ENCODE measurements at regions not wholly inside any gene's neighbourhood (a gene's known extent, or its start where the extent isn't known, plus 50 kb on each side); places are given as distances from the start of the nearest gene placed in this dataset.

- no peak for DNase-seq
These were observed 901.0 kb upstream of the MAP3K7 start for GRCh38 chr6:91487696-91488392.

GRCh38 chr6:91486200-91486599 lies 899.3 kb upstream of the MAP3K7 start:
- no peak for DNase-seq

DNA sequence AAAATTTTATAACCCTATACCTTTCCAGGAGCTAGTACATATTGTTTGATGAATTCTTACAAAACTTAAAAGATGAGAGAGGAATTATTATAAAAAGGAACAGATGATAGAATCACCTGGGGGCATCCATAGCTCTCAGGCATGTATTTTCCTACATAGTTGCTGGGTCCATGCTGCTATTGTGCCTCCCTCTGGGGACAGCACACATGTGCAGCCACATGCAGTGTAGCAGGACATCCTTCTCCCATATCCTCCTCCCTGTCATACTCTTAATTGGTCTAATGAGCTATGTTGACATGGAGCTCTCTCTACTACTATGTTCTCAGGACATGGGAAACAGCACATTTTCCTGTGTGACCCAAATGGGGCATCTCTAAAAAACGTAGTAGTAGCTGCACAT lies 898.2 kb upstream of the MAP3K7 start:
- no peak for DNase-seq

DNA sequence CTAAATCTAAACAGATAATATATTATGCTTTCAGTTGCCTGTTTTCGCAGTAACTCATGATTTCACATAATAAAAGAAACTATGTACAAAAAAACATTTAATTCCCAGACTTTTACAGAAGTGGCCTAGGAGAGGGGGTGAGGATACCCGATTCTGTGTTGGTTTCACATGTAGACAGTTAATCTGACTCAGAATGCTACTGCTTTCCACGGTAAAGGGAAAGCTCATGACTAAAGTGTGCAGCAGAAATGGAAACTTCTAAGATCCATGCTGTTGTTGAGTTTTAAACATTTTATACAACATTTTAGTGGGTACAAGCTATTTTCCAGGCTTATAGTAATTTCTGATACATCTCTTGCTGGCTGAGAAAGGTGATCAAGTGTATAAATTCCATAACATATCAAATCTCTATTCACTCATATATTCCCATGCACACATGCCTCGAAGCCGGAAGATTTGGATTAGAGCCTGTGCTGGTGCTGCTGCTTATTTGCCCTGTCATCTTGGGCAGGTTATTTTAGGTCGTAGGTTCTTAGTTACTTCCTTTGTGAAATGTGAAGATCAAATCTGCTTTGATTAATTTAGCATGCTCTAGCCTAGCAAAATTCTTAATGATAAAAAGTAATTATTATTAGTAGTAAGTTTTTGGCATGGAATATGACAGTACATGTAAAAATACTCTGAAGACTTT lies 896.7 kb upstream of the MAP3K7 start:
- no peak for DNase-seq

- DNase-seq: no peak
These were observed 895.6 kb upstream of the MAP3K7 start for GRCh38 chr6:91482498-91482897.

DNA sequence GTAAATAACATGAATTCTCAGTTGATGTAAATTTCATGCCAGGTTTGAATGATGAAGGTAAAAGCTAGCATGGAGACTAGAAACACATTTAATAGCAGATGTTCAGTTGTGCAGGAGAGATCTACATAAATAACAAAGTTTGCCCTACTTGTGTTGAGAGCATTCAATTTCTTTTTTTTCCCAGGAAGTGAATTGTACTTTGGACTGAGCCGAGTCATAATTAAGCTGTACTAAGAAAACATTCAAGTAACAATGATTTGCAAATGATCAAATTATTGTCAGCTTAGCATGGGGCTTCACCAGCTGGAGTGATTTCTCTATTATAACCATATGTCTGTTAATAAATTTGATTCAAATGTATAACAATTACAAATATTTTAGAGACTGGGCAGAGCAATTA lies 893.5 kb upstream of the MAP3K7 start:
- no peak for DNase-seq

DNA sequence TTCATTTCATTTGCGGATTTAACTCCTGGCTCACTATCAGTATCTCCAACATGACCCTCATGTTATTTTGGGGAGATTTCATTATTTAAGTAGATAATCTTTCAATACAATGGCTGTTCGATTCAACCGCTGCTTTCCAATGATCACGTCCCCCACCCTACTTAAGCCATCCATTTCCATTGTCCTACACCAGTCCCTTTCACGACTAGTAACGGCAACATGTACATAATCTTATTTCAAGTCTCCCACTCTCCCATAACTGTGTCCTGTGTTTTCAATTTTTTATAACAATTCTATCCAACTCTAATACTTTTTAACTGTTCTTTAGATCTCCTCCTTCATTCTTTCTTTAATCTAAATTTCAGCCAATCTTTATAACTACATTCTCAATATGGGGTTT lies 890.8 kb upstream of the MAP3K7 start:
- no peak for DNase-seq

- no peak for DNase-seq
These were observed 889.1 kb upstream of the MAP3K7 start for GRCh38 chr6:91476000-91476399.

- DNase-seq: no peak
These were observed 878.5 kb upstream of the MAP3K7 start for GRCh38 chr6:91465393-91465792.

DNA sequence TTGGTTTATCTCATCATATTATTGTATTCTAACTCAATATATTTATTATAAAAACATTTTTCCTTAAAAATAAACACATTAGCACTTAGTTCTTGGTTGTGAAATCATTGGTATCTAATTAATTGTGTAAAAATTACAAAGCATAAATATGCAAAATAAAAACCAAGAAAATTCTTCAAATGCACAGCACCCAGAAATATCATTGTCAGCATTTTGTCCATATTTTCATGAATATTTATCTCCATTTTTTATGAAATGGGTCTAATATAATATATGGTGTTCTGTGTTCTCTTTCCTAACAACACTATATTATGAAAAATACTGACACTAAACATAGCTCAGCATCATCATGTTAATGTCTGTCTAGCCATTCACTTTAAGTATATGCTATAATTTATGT lies 877.8 kb upstream of the MAP3K7 start:
- no peak for DNase-seq

- DNase-seq: no peak
These were observed 877.3 kb upstream of the MAP3K7 start for GRCh38 chr6:91464201-91464600.

DNA sequence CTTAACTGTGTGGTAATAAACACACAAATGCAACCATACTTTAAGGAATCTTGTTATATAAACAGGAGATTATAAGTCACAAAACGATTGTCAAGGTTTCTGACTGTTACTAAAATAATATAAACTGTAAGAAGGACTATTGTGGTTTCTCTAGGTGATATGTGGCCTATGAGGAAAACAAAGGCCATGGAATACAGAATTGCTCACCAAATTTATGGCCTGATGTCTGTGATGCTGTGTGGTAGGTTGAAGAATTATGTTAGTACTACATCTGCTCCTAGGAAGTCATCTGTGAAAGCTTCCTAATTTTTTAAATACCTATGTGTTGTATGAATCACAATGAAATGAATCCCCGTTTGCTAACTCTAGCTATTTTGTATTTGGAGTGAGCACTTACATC lies 875.4 kb upstream of the MAP3K7 start:
- no peak for DNase-seq

- DNase-seq: no peak
These were observed 866.5 kb upstream of the MAP3K7 start for GRCh38 chr6:91453224-91453878.

DNA sequence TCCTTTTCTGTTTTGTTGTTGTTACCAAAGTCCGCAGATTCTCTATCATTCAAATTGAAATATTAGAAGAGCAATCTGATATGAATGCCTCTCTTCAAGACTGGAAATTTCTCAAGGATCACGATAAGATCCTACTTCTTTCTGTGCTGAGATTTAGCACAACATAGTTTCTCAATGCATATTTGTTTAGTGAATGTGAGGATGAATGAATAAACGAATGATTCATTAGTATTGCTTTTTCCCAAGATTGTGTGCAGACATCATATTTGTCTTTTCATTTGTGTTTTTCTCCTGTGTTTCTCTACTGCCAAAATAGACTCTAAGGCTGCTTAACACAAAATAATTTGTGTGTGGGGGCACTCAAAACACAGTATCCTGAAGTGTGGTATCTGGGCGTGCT lies 862.7 kb upstream of the MAP3K7 start:
- no peak for DNase-seq

GRCh38 chr6:91447530-91448254 lies 860.8 kb upstream of the MAP3K7 start:
- DNase-seq: no peak

- DNase-seq: no peak
These were observed 860.2 kb upstream of the MAP3K7 start for GRCh38 chr6:91447081-91447480.

DNA sequence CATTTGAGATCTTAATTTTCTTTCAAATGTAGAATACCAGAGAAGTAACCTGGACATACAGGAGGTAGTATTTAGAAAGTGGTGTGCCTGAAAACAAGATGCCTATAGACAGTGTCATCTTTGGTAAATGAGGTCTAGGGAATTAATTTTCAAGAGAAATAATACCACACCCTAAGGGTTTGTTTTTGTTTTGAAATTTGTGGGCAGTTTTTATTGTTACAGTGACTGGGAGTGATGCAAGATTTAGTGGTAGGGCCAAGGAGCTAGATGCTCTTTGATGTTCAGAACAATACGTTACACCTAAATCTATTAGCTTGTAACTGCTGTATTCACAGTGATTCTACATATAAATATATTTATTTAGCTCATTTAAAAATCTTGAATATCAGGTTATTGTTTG lies 856.5 kb upstream of the MAP3K7 start:
- DNase-seq: no peak

GRCh38 chr6:91442342-91442741 lies 855.5 kb upstream of the MAP3K7 start:
- no peak for DNase-seq

- no peak for DNase-seq
These were observed 851.7 kb upstream of the MAP3K7 start for GRCh38 chr6:91438570-91438969.

- no peak for DNase-seq
These were observed 850.5 kb upstream of the MAP3K7 start for GRCh38 chr6:91437315-91437729.

DNA sequence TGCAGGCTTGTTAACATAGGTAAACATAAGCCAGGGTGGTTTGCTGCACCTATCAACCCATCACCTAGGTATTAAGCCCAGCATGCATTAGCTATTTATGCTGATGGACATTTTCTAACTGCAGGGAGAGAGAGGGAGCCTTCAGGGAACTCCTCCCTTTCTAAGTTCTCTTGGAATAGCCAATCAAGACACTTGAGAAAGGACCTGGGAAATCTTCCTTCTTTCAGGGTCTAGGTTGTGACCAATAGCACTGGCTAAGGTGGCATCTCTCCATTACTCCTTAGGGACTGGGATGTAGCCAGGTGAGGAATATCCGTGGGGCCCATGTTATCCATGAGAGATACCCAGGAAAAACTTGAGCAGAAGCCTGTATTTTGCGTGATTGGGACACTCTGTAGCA lies 849.6 kb upstream of the MAP3K7 start:
- no peak for DNase-seq

GRCh38 chr6:91435630-91436029 lies 848.8 kb upstream of the MAP3K7 start:
- DNase-seq: no peak

DNA sequence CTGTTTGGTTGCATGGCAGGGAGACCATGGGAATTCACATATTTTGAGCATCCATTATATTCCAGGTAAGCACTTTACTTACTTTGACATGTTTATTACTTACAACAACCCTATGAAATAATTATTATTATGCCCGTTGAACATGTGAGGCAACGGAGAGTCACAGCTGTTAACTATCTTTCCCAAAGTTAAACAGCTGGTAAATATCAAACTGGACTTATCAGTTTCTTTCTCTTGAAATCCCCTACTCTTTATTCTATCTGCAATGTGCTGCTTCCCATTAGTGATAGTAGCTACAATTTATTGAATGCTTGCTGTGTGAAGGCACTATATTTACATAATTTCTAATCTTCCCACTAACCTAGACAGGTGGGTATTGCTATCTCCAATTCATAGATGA lies 847.7 kb upstream of the MAP3K7 start:
- DNase-seq: no peak

Measured in activated CD8-positive, alpha-beta memory T cell treated with anti-CD3 and anti-CD28 coated beads for 24 hours (primary cell).